ENCODE measurements at regions not wholly inside any gene's neighbourhood (a gene's known extent, or its start where the extent isn't known, plus 50 kb on each side); places are given as distances from the start of the nearest gene placed in this dataset.

DNA sequence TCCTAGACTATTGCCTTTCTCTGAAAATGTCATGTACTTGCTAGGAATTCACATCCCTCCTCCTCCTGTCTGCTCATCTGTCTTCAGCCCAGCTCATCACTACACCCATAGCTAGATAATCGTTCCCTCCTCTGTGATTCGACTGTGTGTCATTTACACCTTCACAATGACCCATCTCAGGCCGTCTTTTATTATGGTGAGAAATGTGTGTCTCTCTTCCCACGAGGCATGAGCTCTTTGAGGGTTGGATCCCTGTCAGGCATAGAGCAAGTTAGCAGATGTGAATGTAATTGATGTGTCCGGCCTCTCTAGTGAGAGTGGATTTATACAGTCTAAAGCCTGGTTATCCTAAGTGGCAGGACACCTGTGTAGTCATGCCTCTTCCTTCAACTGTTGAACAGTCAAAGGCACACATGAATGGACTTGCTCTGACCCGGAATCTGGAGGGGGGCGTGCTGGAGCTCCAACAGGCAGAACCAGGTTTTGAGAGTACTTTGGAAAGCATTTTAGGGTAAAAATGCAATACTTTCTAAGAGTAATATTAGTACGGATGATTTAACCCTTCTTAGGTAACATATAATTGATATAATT lies 182.1 kb downstream of the UTRN start:
- no peak for TF ChIP-seq ZC3H4 (CRISPR knock-in tag; IDR thresholded peaks at IDR 0.05; ENCODE audit: borderline replicate concordance)
- TF ChIP-seq POLR2AphosphoS5 (IDR thresholded peaks at IDR 0.05; ENCODE audit: low read depth, low read length): no peak
- TF ChIP-seq EP300 (IDR thresholded peaks at IDR 0.05; ENCODE audit: low read depth in 2 of 2, low read length in 2 of 2): no peak
- no peak for TF ChIP-seq EP300 (CRISPR knock-in tag; IDR thresholded peaks at IDR 0.05; ENCODE audit: borderline replicate concordance)
- TF ChIP-seq ZNF773 (CRISPR knock-in tag; IDR thresholded peaks at IDR 0.05; ENCODE audit: borderline replicate concordance): no peak
- TF ChIP-seq CTCF (CRISPR knock-in tag; IDR thresholded peaks at IDR 0.05): no peak

Measured in HepG2 (cell line).